Middle frontal gyrus (tissue), 1 donor: ENCODE measurements at regions not wholly inside any gene's neighbourhood (a gene's known extent, or its start where the extent isn't known, plus 50 kb on each side); places are given as distances from the start of the nearest gene placed in this dataset.

Experiments
- DNase-seq: peaks from one replicate; pipeline ENCODE4 v3.0.0-alpha.2; 2015; ENCODE audit warnings: low spot score; ENCODE audit errors: extremely low spot score

DNA sequence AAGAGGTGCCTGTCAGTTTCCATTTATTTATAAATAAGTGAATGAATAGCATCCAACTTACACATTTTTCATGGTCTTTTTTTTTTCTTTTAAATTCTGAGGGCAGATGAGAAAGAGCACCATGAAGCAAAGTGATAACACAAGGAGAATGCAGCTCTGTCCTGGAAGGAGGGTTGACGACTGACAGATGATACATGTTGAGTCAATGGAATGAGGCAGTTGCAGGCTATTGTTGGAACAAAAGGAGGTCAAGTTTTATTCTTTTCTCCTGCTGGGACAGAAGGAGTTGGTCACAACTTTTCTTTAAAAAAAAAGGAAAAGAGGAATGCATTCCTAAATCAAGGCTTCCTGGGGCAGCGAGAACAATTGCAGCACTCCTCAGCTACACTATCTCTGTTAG lies 119.9 kb upstream of the PLEKHG7 start:
- DNase-seq = no peak

DNA sequence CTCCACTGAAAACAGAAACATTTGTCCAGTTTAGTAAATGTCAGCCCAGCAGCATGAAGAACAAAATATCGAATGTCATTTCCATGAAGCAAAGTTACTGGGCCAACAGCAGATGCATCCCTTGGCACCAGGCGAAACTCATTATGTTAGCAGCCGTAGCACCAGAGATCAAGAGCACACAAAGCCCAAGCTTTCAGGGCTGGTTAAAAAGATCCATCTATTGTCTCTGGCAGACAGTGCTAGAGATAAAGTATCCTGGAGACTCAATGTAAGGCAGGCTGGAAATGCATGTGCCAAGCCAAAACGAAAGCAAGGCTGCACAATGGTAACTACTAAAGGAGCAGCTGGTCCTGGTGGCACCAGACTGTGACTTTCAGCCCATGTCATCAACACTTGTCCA lies 120.3 kb upstream of the PLEKHG7 start:
- no peak for DNase-seq

DNA sequence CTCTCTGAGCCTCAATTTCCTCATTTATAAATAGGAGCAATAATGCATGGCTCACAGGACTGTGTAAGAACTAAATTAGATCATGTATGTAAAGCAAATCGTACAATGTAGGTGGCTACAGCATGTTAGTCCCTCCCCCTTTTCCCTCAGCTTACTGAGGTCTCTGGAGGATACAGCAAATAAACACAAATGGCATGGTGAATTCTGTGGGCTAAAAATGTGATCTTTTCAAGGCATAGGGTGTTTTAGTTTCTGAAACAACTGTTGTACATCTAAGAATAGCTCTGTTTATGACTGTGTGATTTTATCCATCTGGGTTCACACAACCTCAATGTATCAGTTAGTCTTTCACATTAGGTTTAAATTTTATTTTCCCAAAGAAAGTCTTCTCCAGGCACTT lies 121.2 kb upstream of the PLEKHG7 start:
- no peak for DNase-seq

DNA sequence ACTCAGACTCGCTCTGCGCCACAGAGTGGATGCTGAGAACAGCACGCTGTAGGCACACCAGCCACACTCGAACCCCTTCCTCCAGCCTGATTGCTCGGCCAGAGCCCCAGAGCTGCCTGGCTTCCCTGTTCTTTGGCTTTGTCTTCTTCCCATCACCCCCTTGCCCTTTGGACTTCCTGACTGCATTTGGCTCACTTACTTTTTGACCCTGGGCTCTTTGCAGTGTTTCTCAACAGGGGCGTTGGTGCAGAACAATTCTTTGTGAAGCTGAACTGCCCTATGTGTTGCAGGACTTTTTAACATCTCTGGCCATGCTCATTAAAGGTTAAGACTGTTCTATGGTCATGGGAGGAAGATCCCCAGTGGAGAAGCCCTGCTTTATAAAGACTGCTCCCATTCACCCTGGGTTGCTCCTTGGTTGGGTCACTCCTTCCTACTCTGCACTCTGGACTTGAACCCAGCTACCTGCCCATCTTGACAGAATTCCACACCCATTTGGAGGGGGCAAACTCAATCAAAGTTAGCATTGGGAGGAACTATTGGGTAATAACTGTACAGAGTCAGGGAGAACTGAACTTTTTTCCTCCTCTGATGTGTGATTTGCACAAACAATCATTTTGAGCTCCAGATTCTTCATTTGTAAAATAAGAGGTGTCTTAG lies 127.7 kb upstream of the PLEKHG7 start:
- DNase-seq = no peak

GRCh38 chr12:92574051-92574783 lies 128.6 kb upstream of the PLEKHG7 start:
- no peak for DNase-seq

- no peak for DNase-seq
Observed at GRCh38 chr12:92573104-92573503, 129.7 kb upstream of the PLEKHG7 start.

GRCh38 chr12:92571844-92572543 lies 130.8 kb upstream of the PLEKHG7 start:
- DNase-seq = no peak

GRCh38 chr12:92571169-92571568 lies 131.6 kb upstream of the PLEKHG7 start:
- no peak for DNase-seq

- peak; percentile 84 for DNase-seq
Observed at GRCh38 chr12:92570056-92570753, 132.6 kb upstream of the PLEKHG7 start.

- no peak for DNase-seq
Observed at GRCh38 chr12:92568691-92569090, 134.1 kb upstream of the PLEKHG7 start.

DNA sequence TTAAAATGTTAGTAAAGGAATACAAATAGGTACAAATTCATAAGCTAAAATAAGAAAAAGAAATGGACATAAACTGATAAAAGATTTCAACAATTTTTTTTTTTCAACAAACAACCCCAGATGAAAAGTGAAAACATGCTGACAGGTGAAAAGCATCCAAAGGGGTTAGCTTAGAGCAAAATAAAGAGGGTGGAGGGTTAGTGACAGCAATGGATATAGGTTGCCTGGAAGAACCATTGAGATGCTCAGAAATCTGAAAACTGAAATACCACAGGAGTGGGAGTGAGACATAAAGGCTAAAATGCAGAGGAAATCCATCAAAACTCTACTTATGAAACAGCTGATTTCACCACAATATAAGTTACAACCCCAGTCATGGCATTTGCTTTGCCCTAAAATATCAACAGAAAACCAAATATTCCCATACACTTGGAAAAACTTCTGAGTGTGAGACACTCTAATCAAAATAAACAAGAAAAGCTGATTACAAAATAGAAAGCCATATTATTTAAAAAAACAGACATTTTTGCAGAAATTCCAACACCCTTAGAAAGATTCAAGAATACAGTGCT lies 136.3 kb upstream of the PLEKHG7 start:
- no peak for DNase-seq

- DNase-seq = no peak
Observed at GRCh38 chr12:92563819-92564218, 139.0 kb upstream of the PLEKHG7 start.

DNA sequence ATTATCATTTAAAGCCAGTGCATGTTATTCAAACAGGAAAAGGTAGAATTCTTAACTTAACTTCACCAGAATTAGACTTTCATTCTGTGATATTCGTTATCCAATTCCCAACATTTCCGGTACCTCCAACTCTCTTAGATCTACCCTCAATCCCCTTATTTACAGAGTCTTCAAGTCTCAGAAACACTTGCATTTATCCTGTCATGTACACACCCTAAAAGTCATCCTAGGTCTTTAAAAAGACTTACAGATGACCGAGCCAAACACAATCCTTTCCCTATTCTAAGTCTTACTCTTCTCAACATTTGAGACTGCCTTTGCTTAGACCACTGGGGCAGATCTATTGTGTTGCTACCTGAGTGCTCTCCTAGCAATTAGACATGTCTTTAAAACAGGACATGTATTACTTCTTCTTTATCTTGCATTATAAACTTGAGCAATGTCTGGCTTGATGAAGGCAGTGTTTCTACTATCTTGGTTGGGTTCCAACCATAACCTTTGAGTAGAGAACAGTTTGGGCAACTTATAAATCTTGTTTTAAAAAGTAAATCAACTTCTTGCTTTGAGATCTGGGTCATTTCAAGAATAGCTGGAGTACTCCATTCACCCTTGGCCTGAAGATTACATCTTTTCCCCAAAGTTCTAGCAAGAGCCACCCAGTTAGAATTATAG lies 140.6 kb upstream of the PLEKHG7 start:
- no peak for DNase-seq

DNA sequence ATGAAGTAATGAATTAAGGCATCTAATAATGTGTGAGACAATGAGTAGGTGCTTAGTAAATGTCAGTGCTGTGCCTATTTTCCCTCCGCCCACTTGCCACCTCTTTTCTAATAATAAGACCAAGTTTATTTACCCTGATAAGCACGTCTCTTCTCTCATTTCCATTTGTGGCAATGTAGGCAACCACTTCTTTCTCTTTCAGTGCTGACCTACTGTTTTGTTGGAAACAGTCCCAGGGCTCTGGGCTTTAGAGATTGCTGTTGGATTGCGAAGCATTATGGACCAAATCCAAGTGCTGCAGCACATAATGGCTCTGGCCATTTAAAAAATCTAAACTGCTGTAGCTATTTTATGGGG lies 141.3 kb upstream of the PLEKHG7 start:
- no peak for DNase-seq

DNA sequence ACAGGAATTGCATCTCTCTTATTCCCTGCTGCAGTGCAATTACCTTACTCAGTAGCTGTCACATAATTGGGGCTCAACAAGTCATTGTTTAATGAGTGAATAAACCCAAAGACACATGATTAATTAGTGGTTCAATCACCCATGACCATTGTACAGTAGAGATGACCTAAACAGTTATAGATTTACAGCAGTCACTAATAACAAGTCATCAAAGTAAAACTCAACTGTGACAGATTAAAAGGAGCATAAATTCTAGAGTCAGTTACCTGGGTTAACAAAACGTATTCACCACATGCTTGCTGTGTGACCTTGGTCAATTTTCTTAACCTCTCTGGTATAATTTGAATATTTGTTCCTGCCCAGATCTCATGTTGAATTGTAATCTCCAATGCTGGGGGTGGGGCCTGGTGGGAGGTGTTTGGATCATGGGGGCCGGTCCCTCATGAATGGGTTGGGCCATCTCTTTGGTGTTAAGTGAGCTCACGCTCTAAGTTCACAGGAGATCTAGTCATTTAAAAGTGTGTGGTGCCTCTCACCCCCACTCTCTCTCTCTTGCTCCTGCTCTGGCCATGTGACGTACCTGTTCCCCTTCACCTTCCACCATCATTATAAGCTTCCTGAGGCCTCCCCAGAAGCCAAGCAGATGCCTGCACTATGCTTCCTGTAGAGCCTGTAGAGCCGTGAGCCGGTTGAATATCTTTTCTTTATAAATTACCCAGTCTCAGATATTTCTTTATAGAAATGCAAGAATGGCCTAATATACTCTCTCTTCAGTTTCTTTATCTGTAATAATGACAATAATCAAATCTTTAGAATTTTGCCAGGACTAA lies 141.9 kb upstream of the PLEKHG7 start:
- DNase-seq = no peak

DNA sequence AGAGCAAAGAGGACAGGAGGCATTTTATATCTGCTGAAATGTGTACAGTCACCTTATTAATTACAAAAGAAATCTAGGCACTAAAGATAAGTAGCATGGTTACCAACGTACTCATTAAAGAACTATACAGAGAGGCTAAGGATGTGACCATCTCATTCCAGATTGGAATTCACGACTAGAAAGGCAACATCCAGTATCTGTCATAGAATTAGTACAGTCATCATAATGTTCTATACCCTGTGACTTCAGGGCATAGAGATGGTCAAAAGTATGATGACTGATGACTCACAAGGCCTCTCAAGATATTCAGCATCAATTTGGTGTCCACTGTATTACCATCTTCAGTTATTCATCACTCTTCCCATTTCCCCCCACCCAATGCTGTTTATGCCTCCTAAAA lies 144.0 kb upstream of the PLEKHG7 start:
- DNase-seq = no peak

- no peak for DNase-seq
Observed at GRCh38 chr12:92558215-92558773, 144.5 kb upstream of the PLEKHG7 start.

GRCh38 chr12:92557422-92557724 lies 145.4 kb upstream of the PLEKHG7 start:
- DNase-seq = no peak

- no peak for DNase-seq
Observed at GRCh38 chr12:92556637-92557421, 146.0 kb upstream of the PLEKHG7 start.
